NCI-H2081 treated with DMSO at 0.1 percent for 48 hours (cell line): ENCODE measurements at regions not wholly inside any gene's neighbourhood (a gene's known extent, or its start where the extent isn't known, plus 50 kb on each side); places are given as distances from the start of the nearest gene placed in this dataset.
"Not testable (repeated sequence)": the region's sequence is repeated elsewhere in the genome, so short reads cannot be mapped to it uniquely, and the experiment has no call there.

Experiments
- DNase-seq: peaks from one replicate; lab custom pipeline; 2025; lab: John Stamatoyannopoulos, UW

DNA sequence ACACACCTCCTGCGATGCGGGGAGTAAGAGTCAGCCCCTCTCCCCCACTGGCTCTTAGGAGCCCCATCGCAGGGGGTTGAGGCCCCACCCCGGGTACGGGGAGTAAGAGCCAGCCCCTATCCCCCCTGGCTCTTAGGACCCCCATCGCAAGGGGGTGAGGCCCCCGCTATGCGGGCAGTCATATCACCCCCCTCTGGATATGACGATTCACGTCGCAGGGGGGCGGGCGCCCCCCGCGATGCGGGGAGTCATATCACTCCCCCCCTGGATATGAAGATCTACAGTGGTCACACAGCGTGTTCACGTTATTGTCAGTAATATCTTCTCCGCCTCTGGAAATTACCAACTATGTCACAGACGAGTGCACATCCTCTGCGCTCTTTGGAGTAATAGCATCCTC lies 61.1 kb downstream of the DEFB131A start:
- DNase-seq = not testable (repeated sequence)

DNA sequence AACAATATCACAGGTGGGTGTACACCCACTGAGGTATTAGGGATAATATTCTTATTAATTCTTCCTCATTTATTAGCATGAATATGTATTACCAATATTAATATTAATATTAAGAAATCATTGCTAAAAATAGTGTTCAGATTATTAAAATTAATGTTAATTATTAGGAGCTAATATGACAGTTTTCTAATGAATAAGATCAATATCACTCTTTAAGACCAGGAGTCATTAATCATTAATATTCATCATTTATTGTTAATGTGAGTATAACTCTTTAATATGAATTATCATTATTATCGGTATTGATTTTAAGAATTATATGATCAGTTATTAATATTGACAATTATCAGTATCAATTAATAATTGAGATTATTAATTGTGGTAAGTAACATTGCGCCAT lies 62.5 kb downstream of the DEFB131A start:
- not testable (repeated sequence) for DNase-seq

DNA sequence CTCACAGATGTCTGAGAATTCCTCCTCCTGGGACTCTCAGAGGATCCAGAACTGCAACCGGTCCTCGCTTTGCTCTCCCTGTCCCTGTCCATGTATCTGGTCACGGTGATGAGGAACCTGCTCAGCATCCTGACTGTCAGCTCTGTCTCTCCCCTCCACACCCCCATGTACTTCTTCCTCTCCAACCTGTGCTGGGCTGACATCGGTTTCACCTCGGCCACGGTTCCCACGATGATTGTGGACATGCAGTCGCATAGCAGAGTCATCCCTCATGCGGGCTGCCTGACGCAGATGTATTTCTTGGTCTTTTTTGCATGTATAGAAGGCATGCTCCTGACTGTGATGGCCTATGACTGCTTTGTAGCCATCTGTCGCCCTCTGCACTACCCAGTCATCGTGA lies 68.7 kb downstream of the DEFB131A start:
- not testable (repeated sequence) for DNase-seq

DNA sequence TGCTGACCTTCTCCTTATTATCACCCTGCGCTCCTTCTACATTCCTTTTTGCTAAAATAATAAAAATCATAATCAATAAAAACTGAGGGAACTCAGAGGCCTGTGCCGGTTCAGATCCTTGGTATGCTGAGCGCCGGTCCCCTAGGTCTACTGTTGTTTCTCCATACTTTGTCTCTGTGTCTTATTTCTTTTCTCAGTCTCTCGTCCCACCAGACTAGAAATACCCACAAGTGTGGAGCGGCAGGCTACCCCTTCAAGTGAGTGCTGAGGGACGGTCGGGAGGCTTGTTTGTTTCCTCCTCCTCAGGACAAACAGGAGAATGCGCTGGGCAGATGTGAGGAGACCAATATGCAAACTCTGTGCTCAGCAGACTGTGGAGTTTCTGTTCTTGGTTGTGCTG lies 75.4 kb downstream of the DEFB131A start:
- DNase-seq = not testable (repeated sequence)

DNA sequence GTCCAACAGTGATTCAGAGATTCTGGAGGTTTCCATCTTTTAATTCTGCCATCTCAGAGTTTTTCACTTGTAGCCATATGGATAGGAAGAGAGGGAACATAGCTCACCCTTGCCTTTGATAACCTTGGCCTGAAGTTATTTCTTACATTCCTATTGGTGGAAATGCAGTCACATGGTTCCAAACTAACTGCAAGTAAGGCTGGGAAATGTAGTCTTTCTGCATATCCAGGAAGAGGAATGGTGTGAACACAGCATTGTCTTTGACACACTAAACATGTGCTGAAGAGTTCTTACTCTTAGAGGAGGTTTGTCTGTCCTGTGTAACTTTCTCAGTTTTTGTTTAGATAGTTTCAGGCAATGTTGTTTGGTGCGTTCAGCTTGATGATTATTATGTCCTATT lies 78.7 kb downstream of the DEFB131A start:
- not testable (repeated sequence) for DNase-seq

DNA sequence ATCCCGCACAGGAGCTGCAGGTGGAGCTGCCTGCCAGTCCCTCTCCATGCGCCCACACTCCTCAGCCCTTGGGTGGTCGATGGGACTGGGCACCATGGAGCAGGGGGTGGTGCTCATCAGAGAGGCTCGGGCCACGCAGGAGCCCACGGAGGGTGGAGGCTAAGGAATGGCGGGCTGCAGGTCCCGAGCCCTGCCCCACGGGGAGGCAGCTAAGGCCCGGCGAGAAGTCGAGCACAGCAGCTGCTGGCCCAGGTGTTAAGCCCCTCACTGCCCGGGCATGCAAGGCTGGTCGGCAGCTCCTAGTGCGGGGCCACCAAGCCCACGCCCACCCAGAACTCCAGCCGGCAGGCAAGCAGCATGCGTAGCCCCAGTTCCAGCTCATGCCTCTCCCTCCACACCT lies 80.2 kb downstream of the DEFB131A start:
- DNase-seq = not testable (repeated sequence)

DNA sequence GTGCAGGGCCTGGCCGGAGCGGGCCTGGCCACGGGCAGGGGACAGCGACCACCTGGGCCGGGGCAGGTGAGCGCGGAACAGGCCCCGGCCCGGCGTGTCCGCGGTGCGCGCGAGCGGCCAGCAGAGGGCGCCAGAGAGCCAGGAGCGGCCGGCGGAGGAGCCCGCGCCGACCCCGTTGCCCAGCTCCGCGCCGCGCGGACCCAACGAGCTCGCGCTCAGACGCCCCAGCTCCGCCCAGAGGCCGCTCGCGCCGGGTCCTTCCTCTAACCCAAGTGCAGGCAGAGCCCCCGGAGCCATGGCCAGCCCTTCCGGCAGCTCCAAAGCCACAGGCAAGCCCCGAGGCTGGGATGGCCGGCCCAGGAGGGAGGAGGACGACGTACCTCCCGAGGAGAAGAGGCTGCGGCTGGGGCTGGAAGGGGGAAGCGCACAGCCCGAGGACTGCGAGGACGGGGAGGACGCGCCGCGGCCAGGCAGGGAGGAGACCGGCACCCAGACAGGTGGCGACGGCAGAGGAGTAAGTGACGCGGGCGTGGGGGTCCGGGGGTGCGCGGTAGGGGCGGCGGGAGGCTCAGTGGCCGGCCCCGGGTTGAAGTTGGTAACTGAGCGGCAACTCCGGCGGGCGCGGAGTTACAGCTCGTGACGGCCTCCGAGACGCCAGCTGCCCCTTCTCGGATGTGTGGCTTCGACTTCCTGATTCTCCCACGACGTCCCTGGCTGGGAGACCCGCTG lies 88.1 kb downstream of the DEFB131A start:
- not testable (repeated sequence) for DNase-seq

DNA sequence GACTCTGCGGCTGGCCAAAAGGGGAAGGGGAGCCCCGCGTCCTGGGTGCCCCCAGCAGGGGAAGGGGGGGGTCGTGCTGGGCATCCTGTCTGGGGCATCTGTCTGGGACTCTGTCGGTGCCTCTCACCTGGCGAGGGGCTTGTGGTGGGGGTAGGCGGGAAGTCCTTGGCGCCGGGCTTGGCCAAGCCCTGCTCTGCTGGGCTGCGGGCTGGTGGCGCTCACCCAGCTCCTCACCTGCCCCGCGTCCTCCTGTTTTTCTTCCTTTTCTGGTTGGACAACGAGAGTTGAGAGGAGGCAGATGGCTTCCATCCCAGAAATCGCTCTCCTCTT lies 88.6 kb downstream of the DEFB131A start:
- not testable (repeated sequence) for DNase-seq

DNA sequence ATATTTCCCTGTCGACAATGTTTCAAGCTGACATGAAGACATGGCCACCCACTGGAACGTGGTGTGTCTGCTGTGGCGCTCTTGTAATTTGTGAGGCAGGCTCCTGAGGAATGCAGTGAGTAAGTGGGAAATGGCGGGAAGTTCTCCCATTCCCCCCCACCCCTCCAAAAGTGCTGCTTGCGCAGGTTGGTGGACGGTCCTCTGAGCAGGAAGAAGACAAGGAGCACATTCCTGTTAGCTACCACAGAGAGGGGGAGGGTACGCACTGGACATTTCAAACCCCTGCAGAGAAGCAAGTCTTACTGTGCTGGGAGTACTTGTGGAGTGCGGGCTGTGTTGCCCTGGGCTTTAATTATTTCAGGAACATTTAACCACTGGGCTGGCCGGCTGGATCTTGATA lies 92.9 kb downstream of the DEFB131A start:
- not testable (repeated sequence) for DNase-seq

DNA sequence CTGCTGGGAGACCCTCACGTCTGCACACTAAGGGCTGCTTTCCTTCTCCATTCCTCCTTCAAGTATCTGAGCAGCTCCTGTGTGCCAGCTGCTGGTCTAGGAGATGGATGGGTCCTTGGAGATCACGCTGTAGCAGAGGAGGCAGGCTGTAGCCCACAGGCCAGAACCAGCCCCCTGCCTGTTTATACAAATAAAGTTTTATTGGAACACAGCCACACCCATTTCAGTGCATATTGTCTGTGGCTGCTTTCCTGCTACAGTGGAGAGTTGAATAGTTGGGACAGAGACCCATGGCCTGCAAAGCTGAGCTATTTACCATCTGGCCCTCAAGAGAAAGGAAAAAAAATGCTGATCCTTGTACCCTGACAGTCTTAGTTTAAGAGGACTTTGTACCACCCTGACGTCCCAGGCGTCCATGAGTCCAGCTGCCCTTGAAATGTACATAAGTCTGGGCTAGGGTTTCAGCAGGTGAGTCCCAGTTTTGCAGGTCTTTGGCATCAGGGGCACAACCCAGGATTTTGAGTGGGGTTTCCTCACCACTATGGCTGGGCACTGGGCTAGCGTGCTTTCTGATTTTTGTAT lies 95.8 kb downstream of the DEFB131A start:
- DNase-seq = not testable (repeated sequence)

DNA sequence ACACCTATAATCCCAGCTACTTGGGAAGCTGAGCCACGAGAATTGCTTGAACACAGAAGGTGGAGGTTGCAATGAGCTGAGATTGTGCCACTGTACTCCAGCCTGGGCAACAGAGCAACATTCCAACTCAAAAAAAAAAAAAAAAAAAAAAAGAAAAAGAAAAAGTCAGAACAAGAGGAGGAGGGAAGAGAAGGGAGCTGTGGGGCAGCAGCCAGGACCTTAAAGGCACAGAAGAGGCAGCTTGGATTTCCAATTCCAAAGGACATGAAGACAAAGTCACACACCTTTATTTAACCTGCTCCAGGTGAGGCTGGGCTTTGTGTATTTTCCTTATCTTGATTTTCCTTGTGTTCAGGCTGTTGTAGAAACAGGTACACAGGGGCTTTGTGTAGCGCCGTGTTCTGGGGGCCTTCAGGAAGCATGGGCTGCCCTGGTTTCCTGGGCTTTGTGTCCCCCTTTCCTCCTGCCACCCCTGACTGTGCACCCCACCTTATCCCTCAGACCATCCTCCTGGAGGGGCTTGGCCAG lies 97.2 kb downstream of the DEFB131A start:
- DNase-seq = not testable (repeated sequence)

DNA sequence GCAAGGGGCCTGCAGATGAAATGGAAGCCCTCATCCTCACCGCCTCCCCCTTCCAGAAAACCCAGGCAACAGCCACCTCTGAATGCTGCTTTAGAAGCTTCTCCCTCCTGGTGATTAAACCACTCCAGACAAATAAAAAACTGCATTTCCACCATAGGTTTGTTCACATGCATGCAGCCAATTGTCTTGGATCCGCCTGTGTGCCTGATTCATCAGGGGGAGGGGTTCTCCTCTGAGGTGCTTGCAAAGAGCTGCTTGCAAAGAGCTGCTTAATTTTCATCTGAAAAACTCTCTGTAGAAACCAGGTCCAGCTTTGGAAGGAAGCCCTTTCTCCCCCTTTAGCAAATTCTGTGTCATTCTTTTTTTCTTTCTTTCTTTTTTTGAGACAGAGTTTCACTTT lies 100.6 kb downstream of the DEFB131A start:
- not testable (repeated sequence) for DNase-seq

DNA sequence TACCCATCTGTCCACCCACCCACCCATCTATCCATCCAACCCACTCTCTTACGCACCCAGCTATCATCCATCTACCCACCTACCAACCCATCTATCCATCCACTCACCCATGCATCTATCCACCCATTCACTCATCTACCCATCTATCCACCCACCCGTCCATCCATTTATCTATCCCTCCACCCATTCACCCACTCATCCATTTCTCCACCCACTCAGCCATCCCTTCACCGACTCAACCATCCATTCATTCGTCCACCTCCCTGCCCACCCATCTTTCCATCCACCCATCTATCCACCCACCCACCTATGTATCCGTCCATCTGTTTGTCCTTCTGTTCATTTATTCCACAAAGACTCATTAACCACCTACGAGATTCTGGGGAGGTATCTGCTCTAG lies 103.3 kb downstream of the DEFB131A start:
- not testable (repeated sequence) for DNase-seq

DNA sequence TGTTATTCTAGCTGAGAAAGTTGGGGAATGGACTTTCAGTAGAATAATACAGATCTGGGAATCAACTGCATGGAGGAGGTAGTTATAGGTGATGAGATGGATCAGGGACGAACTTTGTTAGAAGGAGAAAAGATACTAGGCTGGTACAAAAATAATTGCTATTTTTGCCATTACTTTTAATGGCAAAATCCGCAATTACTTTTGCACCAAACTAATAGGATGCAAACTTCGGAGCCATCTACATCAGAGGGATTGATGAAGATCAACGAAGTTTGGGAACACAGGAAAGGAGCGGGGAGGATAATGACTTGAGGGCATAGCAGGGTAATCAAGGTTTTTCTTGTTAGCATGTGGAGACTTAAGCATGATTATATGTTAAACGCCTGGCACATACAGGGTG lies 111.9 kb downstream of the DEFB131A start:
- DNase-seq = not testable (repeated sequence)

DNA sequence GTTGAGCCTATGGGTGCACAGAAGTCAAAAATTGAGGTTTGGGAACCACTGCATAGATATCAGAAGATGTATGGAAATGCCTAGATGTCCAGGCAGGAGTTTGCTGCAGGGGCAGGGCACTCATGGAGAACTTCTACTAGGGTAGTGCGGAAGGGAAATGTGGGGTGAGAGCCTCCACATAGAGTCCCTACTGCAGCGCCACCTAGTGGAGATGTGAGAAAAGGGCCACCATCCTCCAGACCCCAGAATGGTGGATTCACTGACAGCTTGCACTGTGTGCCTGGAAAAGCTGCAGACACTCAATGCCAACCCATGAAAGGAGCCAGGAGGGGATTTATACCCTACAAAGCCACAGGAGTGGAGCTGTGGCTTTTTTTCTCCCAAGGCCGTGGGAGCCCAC lies 133.7 kb downstream of the DEFB131A start:
- not testable (repeated sequence) for DNase-seq

DNA sequence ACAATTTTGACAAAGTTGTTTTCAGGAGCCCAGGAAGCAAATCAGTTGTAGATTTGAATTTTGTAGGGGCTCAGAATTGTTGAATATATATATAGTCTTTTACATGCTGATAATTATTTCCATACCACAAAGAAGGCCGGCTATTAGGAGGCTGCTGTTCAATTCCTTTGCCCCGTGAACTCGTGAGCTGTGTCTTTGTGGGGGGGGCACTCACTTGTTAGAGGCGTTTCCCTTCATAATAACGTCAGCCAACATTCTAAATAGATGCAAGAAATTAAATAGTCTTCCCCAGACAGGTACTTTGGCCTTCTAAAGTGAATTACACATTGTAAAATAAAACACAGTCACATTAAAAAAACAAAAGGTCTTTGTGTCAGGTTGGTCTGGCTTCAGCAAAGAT lies 138.7 kb downstream of the DEFB131A start:
- not testable (repeated sequence) for DNase-seq

DNA sequence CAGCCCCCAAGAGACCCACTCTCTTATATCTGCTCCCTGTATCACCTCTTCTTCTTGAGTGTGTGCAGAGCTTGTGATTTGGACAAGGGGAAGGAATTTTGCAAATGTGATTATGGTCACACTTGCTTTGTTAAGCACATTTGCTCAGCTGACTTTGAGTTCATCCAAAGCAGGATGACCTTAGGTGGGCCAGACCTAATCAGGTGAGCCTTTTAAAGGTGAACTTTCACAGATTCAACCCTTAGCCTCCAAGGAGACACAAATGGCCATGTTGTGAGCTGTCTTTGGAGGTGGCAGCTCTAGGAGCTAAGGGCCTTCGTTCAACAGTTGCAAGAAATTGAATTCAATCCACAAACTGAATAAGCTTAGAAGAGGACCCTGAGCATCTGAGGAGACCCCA lies 147.8 kb downstream of the DEFB131A start:
- no peak for DNase-seq

DNA sequence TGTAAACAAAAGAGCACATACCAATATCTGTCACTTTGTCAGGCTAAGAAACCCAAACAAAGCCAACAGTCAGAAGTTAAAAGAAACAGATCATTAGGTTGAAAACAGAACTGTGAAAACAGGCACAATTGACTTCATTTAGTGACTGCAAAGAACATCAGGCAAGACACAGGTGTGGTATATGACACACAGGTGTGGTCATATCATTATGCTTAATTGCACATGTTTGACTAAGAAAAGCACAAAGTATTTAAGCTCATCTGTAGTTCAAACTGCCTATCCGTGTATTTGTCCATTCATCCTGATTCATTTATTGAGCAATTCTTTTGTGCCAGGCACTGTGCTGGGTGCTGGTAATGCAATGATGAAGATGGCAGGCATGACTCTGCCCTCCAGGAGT lies 150.7 kb downstream of the DEFB131A start:
- no peak for DNase-seq

DNA sequence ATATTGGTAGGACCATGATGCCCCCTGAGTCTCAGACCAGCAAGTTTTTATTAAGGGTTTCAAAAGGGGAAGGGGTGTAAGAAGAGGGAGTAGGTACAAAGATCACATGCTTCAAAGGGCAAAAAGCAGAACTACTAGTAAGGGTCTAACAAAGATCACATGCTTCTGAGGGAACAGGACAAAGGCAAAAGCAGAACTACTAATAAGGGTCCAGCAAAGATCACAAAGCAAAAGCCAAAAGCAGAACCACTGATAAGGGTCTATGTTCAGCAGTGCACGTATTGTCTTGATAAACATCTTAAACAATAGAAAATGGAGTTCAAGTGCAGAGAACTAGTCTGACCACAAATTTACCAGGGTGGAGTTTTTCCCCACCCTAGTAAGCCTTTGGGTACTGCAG lies 151.3 kb downstream of the DEFB131A start:
- DNase-seq = not testable (repeated sequence)

DNA sequence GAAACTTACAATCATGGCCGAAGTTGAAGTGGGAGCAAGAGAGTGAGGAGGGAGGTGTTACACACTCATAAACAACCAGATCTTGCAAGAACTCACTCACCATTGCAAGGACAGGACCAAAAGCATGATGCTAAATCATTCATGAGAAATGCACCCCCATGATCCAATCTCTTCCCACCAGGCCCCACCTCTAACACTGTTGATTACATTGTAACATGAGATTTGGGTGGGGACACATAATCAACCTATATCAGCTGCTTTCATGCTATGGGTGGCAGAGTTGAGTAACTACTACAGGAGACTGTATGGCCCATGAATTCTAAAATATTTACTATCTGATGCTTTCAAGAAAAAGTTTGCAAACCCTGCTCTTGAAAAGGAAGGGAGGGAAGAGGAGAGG lies 155.1 kb downstream of the DEFB131A start:
- DNase-seq = no peak

DNA sequence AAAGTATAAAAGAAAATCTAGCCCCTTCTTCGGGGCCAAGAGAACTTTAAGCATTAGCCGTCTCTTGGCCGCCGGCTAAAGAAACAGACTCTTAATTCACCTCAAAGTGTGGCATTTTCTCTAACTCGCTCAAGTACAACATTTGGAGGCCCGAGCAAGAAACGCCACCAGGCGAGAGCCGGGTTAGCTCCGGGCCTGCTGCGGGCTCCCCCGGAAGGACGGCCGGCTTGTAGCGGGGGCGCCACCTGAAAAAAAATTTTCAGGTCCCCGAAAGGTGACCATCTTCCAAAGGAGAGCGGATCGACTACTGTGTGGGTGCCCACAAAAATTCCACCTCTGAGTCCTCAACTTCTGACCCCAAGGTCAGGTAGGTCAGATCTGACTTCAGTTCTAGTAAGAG lies 156.0 kb downstream of the DEFB131A start:
- DNase-seq = no peak

DNA sequence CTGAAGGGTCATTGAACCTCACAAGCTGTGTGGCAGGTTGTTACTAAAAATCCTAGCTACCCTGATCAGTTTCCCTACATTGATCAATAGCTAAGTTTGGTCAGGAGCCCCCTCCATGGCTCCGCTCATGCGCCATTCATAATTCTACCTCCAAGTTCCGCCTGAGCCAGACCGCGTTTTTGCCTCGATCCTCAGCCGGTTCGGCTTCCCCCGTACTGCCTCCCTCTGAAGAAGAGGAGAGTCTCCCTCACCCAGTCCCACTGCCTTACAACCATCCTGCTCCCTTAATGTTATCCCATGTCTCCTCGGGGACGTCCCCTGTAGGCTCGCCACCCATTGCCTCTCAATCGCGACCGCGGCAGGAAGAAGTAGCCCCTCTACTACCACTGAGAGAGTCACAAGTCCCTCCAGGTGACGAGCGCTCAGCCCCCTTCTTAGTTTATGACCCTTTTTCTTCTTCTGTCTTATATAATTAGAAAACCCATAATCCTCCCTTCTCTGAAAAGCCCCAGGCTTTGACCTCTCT lies 158.2 kb downstream of the DEFB131A start:
- no peak for DNase-seq
